Heart right ventricle (tissue), 16 donors: ENCODE measurements at regions not wholly inside any gene's neighbourhood (a gene's known extent, or its start where the extent isn't known, plus 50 kb on each side); places are given as distances from the start of the nearest gene placed in this dataset.

Experiments used
- ATAC-seq, 8 donors: fragments of 200-7000 bp; cut with Tn5 transposase; one replicate each; pipeline ENCODE4 v1.9.1; 2020; ENCODE audit warnings: mild to moderate bottlenecking in 8 of 8, moderate library complexity in 8 of 8, moderate number of reproducible peaks in 1 of 8
- DNase-seq, 2 donors: peaks; one replicate each; pipeline ENCODE4 v3.0.0-alpha.2; 2020
- H3K27ac ChIP-seq, 10 donors: fragments of 200-600 bp; sonication (generic) in 2 of 10; one replicate each; pipeline versions ENCODE4 v1.5.0 to v1.8.0; 2020 to 2022; ENCODE audit warnings: mild to moderate bottlenecking in 3 of 10
- H3K27me3 ChIP-seq, 7 donors: fragments of 200-600 bp; one replicate each; pipeline ENCODE4 v1.8.0; 2021 to 2022; ENCODE audit warnings: mild to moderate bottlenecking in 2 of 7
- H3K36me3 ChIP-seq, 9 donors: fragments of 200-600 bp; sonication (generic) in 1 of 9; one replicate each; pipeline versions ENCODE4 v1.5.0 to v1.8.0; 2020 to 2022; ENCODE audit warnings: mild to moderate bottlenecking in 2 of 9
- H3K4me1 ChIP-seq, 9 donors: fragments of 200-600 bp; sonication (generic) in 1 of 9; one replicate each; pipeline versions ENCODE4 v1.5.0 to v1.8.0; 2020 to 2022; ENCODE audit warnings: mild to moderate bottlenecking in 4 of 9
- H3K4me3 ChIP-seq, 10 donors: fragments of 200-600 bp; sonication (generic) in 2 of 10; one replicate each; pipeline versions ENCODE4 v1.5.0 to v1.8.0; 2020 to 2022; ENCODE audit warnings: mild to moderate bottlenecking in 7 of 10, moderate library complexity in 2 of 10
- H3K9me3 ChIP-seq, 11 donors: fragments of 200-600 bp in 10 of 11; sonication (generic) in 2 of 11; one replicate each; pipeline versions ENCODE4 v1.5.0 to v1.8.0; 2013 to 2022; ENCODE audit warnings: mild to moderate bottlenecking in 2 of 11, control low read depth in 1 of 11, moderate library complexity in 1 of 11
- WGBS, 2 donors: extraction: QIAGEN DNeasy Blood & Tissue Kit; methylation state at CpG; one replicate each; pipeline ENCODE4 v1.1.7; 2013; ENCODE audit warnings: inconsistent platforms in 1 of 2; 5-methylcytosine and 5-hydroxymethylcytosine counted together
- intact Hi-C, 10 donors: fragments of 100-400 bp; cut with DNase I; formaldehyde crosslinking; loops; one replicate each; pipeline versions ENCODE4 v1.11.1 to v1.14.2; 2022
- TF ChIP-seq, protein P1 (sequence below), 9 donors: fragments of 200-600 bp; sonication (generic) in 2 of 9; IDR thresholded peaks; one replicate each; pipeline versions ENCODE4 v1.5.0 to v1.8.0; 2021 to 2022; ENCODE audit warnings: antibody characterized with exemption in 9 of 9, mild to moderate bottlenecking in 5 of 9, moderate library complexity in 1 of 9
- donor health status: Arrhythmogenic right ventricular cardiomyopathy.
- donor health status: ischemic (EF 13 %, LVEDD 7.1; RV severe dilation, severe dysfunction).
- donor health status: healthy with polysubstance abuse.
- donor health status: DM: no; HTN: yes; CAD: no.
- donor health status: DM: no; HTN: no; CAD: no.
- donor health status: ischemic (EF 25% LVEDD 6.9; RV normal size, moderate dysfunction).
- donor health status: ischemic (EF 25% LVEDD 5.7; RV mildly dilated, moderate dysfunction).
- donor health status: healthy.
- donor health status: DM: yes; HTN: yes; CAD: no.
- donor health status: Ischemic cardiomyopathy.
- donor health status: ischemic (EF 35%, LVEDD 5.7; RV mildly dilated, moderate dysfunction).
- donor health status: nonischemic (EF 11% LVEDD 7.7; RV severe dilation, severe dysfunction).
- donor health status: DM: yes; HTN: yes; CAD: no.
- donor health status: PGD.
- donor health status: ischemic (EF 29% LVEDD 5.4; RV normal size, mild dysfunction).
- donor health status: nonischemic (EF 23%, LVEDD 6.1; RV moderate dilation, normal function).

DNA sequence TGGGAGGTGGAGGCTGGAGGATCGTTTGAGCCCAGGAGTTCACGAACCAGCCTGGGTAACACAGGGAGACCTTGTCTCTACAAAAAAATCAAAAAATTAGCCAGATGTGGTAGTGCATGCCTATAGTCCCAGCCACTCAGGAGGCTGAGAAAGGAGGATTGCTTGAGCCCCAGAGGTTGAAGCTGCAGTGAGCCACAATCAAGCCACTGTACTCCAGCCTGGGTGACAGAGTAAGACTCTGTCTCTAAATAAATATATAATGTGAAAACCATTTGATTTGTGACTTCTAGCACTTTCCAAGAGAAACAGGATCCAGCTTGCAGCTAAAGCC lies 459.1 kb downstream of the SOX9 start:
- TF ChIP-seq, protein P1, sequence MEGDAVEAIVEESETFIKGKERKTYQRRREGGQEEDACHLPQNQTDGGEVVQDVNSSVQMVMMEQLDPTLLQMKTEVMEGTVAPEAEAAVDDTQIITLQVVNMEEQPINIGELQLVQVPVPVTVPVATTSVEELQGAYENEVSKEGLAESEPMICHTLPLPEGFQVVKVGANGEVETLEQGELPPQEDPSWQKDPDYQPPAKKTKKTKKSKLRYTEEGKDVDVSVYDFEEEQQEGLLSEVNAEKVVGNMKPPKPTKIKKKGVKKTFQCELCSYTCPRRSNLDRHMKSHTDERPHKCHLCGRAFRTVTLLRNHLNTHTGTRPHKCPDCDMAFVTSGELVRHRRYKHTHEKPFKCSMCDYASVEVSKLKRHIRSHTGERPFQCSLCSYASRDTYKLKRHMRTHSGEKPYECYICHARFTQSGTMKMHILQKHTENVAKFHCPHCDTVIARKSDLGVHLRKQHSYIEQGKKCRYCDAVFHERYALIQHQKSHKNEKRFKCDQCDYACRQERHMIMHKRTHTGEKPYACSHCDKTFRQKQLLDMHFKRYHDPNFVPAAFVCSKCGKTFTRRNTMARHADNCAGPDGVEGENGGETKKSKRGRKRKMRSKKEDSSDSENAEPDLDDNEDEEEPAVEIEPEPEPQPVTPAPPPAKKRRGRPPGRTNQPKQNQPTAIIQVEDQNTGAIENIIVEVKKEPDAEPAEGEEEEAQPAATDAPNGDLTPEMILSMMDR (IDR thresholded peaks at IDR 0.05): no peak

DNA sequence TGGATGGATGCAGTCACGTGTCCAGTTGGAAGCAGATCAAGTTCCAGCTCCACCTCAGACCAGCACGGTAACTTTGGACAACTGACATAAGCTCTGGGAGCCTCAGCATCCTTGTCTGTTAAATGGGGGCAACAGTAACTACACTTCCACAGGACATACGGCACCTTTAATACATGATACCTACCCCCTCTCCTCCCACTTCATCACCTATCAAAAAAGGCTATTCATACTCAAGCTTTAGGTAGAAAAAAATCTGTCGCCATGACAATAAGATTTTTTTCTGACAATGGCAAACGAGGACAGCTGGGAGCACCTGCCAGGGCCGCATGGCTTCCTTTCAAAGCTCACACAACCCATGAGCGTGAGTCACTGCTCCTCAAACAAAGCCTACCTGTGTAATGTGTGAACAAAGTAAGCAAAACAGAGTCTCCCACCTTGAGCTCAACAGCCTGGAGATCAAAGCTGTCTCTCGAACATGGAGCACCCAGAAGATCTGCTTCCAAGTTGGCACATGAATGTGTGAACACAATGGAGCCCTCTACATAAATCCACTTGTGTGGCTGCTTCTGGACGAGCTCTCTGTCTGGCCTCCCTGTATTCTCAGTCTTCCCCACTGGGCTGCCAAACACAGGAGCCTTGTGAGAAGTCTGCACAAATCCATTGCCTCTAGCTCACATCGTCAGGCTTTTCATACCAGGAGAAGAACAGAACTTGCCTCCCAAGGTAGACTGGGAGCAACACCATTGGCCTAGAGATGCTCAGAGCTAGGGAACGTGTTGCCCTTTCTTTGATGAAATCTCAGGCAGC lies 459.7 kb downstream of the SOX9 start:
- DNase-seq (no peak), ATAC-seq (no peak)
- TF ChIP-seq, protein P1 (IDR thresholded peaks at IDR 0.05): no peak
- Histone ChIP-seq H3K27me3 (peaks cover 0 to 41% (median 15%) of the 10 kb centered on the region in 7 donors), H3K27ac (no peak overlapping the region), H3K36me3 (no peaks in the 10 kb centered on the region), H3K9me3 (no peaks in the 10 kb centered on the region), H3K4me3 (no peak overlapping the region), H3K4me1 (no peaks in the 10 kb centered on the region)
- intact Hi-C loops: no loop called here
- 67 to 73% methylated on average over 11 of the region's 11 CpGs for whole genome bisulfite sequencing, 2 donors

More for the DNA sequence above, 459.1 kb downstream of the SOX9 start:
- Histone ChIP-seq H3K27me3 (peaks cover 0 to 44% (median 18%) of the 10 kb centered on the region in 7 donors), H3K9me3 (no peaks in the 10 kb centered on the region), H3K27ac (no peak overlapping the region), H3K4me3 (no peak overlapping the region), H3K4me1 (no peaks in the 10 kb centered on the region), H3K36me3 (no peaks in the 10 kb centered on the region)
- WGBS, 2 donors: 74 to 77% methylated on average over 2 of the region's 2 CpGs
- intact Hi-C loops: loop anchor here in 2 of 10 donors (10.0 kb wide), 2 partner anchors 585 to 595 kb away; partner anchors contain the start of gene SSTR2 (in 1 of the 2)
- DNase-seq (no peak), ATAC-seq (no peak)

DNA sequence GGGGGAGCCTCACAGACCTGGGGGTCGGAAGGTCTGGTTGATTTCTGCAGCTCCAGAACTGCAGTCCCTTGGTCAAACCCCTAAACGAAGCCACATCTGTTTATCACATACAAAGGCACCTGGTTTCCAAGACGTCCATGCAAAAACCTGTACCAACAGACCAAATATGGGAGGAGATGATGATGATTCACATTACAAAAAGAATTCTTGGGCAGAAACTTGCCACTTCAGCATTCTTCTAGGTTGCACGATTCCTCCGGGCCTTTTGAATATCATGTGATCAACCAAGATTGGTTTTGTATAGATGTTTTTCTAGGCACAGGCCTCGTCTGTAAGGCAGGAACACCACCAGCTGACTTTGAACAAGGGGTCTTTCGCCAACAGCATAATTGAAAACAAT lies 466.3 kb downstream of the SOX9 start:
- no peak for ATAC-seq
- Histone ChIP-seq H3K27ac (no peak overlapping the region), H3K9me3 (no peaks in the 10 kb centered on the region), H3K4me1 (peaks cover 0 to 12% (median 10%) of the 10 kb centered on the region in 9 donors), H3K36me3 (no peaks in the 10 kb centered on the region), H3K4me3 (no peak overlapping the region), H3K27me3 (peaks cover 0 to 40% (median 24%) of the 10 kb centered on the region in 7 donors)
- no peak for DNase-seq
- 84 to 86% methylated on average over 7 of the region's 7 CpGs for WGBS, 2 donors
- intact Hi-C loops: no loop called here
- TF ChIP-seq, protein P1 (IDR thresholded peaks at IDR 0.05): no peak

DNA sequence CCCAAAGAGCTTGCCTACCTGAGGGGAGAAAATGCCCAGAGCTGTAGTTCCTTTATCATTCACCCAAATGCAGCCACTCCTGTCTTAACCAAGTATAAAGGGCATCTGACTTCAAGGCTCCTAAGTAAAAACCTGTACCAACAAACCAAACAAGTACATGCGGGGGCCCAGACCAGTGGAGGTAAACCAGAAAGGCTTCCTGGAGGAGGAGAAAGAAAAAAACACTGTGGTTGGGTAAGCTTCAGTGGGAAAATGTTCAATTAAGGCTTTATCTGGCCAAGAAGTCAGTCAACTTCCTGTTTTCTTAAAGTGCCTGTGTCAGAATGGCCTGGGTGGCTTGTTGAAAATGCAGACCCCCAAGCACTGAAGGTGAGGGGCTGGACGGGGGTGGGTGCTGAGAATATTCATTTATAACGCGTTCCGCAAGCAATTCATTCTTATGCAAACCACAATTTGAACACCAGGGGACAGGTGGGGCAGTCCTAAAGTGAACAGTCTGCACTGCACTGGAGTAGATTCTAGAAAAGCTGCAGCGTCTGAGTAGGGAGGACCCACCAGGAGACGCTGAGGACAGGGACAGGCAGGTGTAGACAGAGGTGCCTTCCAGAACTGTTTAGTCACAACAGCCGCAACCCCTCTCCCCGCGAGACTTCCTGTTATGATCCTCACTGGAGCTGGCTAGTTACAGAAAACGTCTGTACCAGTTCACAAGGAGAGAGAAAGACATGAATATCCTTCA lies 467.1 kb downstream of the SOX9 start:
- TF ChIP-seq, protein P1 (IDR thresholded peaks at IDR 0.05): no peak
- H3K27ac ChIP-seq: peak overlapping the region in 1 of 10 donors; percentile 25
- H3K4me1 ChIP-seq: peaks cover 0 to 19% (median 14%) of the 10 kb centered on the region in 9 donors
- H3K27me3 ChIP-seq: peaks cover 0 to 44% (median 32%) of the 10 kb centered on the region in 7 donors
- no peaks in the 10 kb centered on the region for H3K9me3 ChIP-seq
- H3K4me3 ChIP-seq: peak overlapping the region in 1 of 10 donors; percentile 13
- intact Hi-C loops: no loop called here
- no peak for DNase-seq
- H3K36me3 ChIP-seq: no peaks in the 10 kb centered on the region
- ATAC-seq: no peak
- WGBS, 2 donors: 28 to 35% methylated on average over 11 of the region's 11 CpGs
